ENCODE measurements at regions not wholly inside any gene's neighbourhood (a gene's known extent, or its start where the extent isn't known, plus 50 kb on each side); places are given as distances from the start of the nearest gene placed in this dataset.

DNA sequence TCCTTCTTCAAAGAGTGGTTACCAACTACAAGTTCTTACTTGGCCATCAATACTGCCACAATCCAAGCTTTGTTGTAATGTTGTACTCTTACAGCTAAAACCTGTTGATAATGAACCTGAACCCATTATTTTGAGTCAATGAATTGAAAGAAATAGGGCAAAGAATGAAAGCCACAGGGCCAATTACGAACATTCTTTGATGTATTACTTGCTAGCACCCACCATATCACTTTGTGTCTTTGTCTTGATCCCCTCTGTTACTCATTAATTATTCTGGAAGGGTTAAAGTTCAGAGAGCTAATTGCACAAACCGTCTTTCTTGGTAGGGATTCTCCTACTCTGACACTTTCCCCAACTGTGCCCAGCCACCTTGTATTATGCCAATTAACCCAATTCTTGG lies 53.2 kb upstream of the TFEC start:
- no peak for DNase-seq

DNA sequence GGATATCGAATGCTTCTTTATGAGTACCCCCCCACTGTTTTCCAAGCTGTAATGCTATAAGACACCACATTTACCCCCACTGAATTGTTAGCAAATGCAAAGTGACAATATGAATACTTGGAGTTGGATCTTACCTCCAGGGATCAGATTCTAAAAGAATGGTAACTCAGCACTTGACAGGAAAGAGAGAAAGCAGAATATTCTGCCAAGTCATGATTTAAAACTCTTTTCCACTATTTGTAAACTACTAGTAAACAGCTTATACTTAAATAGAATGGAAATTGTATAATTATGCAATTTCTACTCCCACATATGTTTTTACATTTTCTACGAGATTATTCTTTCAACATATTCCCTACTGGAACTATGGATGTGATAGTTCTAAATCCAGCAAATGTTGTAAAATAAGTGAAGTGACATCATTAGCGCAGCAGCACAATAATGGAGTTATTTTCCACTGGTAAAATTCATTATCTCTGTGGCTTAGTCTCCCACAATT lies 56.0 kb upstream of the TFEC start:
- no peak for DNase-seq

DNA sequence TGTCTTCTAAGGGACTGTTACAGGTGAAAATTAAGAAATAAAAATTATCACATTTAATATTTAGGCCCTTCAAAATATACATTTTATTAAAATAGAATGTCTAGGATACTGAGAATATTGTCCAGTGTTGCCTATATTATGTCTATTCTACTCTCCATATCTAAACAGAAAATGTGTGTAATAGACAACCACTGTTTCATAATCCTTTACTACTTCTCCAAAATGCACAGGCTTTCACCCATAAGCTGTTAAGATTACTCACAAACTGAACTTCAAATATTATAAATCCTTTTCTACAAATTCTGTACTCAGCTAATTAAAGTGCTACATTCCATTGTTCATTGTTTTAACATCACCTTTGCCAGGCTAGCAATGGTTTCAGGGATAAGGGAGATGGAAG lies 56.7 kb upstream of the TFEC start:
- DNase-seq, result no peak

DNA sequence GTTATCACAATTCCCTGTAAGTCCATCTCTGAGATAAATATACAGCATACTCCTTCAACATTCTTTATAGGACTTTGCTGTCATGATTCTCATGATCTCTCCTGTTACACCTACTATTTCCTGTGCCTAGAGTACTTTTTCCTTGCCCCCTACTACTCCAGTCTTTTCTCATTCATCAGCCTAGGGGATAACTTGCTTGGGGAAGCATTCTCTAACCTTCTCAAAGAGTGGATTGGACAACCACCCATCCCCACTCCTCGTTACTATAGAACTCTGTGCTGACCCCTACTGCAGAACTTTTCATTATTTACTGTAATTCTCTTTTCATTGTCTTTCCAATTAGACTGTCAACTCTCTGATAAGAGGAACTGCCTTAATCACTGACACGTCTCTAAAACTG lies 57.4 kb upstream of the TFEC start:
- DNase-seq, result no peak

DNA sequence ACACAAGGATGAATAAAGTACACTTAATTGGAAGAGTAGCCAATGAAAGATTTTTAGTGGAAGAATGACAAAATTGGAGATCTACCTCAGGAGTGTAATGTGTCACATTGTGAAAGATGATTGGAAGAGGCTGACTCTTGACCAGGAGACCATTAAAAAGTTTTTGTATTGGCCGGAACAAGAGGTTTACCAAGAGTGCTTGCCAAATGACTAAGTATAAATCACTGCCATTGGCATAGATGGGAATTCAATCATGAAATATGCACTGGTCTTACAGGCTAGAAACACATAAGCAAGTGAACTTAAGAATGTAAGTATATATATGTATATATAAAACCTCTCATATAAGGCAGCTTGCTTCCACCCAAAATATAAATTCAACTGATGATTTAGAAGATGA lies 58.7 kb upstream of the TFEC start:
- DNase-seq, result no peak

DNA sequence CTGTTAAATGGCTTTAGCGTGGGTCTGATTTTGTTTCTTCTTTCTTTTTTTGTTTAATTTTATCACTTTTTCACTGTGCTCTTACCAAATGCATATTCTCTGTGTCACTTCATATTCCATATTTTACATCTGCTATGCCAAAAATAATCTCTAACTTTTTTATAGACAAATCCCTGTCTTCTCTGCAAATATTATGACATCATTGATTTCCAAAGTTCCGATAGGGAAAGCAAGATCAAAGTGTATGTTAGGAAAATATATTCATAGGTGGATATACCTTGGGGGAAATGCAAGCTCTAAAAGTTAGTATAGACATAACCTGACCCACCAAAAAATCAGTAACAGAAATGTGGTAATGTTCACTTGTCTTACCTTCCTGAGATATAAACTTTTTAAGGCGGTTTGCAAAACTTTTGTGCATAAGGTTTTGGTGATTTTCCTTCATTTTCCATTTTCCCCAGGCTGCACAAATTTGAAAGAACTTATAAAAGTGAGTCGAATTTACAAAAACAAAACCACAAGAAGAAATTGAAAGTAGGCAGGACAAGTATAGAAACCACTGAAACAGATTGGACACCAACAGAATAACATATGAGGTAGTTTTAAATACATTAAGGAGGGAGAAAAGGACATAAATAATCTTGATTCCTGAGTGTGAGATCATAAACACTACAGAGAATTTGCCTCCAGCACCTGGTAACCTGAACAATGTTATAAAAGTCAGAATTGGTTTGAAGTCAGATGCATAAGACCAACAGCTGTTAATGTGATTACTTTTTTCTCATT lies 63.1 kb upstream of the TFEC start:
- DNase-seq, result no peak

DNA sequence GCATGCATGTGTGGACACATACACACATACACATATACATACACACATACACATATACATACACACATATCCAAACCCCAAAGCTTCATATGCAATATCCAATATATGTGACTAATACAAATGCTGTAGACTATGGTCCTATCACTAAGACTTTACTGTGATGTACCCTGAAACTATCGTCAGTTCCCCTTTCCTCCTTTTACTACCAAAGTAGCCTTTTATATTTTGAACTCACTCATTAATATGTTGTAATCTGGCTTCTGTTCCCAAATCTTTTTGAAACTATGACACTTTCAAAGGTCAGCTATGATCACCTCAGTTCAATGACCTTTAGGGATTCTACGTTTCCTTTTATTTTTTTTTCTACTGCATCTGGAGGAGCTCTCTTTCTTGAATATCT lies 64.8 kb upstream of the TFEC start:
- no peak for DNase-seq

DNA sequence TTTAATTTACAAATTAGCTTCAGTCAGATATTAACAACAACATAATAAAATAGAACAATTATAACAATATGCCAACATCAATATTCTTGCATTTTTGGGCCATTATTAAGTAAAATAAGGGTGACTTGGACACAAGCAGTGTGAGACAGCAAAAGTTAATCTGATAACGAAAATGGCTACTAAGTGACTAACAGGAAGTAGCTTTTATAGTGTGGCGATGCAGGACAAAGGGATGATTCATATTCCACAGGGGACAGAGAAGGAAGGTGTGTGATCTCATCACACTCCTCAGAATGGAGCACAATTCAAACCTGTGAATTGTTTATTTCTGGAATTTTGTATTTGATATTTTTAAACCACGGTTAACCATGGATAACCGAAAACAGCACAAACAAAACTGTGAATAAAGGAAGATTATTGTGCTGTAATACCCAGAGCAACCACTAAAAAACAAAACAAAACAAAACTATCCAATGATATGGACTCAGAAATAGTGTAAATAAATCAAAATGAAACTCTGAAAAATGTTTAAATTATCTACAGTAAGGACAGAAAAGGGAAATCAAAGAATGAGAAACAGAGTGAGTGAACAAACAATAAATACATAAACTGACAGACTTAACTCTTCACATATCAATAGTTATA lies 66.9 kb upstream of the TFEC start:
- DNase-seq, result no peak

DNA sequence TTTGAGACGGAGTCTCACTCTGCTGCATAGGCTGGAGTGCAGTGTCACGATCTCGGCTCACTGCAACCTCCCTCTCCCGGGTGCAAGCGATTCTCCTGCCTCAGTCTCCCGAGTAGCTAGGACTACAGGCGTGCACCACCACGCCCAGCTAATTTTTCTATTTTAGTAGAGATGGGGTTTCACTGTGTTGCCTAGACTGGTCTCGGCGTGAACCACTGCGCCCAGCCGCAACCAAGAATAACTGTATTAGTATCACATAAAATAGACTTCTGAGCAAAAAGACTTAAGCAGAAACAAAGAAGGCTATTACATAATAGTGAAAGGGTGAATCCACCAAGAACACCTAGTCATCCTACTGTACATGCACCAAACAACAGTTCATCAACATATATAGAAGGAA lies 67.6 kb upstream of the TFEC start:
- no peak for DNase-seq

DNA sequence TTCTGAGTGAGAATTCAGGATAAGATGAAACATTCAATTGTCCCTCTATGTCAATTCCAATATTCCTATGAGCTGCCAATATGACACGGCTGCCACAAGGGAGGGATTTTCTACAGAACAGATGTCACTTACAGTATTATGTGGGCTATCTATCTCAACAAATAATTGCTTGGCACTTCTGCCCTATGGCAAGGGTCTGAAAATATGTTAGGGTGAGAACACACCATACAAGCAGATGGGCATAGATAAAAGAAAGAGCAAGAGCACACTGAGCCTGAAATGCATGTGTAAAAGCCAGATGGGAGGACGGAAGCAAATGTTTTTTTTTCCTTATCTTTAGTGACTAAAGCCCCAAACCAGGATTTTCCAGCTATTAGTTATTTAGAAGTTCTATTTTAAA lies 70.1 kb upstream of the TFEC start:
- DNase-seq, result no peak

DNA sequence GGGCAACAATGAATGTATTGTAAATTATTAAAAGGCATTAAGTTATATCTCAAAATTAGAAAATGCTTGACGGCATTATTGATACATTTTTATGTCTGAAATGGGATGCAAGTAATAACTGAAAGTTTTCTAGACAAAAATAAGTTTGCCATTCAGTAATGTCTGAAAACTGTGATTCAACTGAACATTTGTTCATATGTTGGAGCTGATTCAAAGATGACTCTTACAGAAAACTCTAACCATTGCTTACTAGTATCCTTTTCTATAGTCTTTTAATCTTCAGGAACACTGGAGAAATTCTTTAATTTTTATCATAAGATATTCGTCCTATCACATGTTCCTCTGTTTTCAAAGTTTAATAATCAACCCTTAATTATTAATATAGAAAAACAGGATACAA lies 71.1 kb upstream of the TFEC start:
- DNase-seq, result no peak

DNA sequence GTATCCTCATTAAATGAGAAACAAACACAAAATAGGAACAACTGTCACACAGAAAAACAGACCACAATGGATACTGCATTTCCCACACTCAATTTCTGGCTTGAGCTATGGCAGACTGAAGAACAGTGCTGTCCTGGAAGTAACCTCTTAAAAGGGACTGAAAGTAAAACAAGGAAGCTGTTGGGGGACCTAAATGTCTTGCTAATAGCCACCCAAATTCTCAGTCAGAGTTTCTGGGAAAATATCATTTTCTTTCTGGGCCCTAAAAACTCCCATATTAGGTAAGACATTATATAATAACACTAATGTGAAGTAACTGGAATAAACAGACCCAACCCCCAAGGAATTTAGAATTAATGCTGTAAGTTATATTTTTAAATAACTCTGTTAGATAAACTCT lies 80.9 kb upstream of the TFEC start:
- no peak for DNase-seq

DNA sequence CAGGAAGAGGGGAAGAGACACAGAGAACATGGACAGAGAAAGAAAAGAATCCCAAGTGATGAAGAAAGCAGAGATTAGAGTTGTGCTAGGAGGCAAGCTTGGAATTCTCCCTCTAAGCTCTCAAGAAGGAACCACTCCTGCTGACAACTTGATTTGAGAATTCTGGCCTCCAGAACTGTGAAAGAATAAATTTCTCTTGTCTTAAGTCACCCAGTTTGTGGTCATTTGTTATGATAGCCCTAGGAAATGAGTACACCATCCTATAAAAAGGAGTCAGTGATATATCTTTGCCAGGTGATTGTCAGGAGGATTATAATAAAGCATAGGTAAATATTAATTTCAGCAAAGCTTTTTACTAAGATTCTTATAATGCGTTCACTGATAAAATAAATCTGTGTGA lies 82.7 kb upstream of the TFEC start:
- no peak for DNase-seq

DNA sequence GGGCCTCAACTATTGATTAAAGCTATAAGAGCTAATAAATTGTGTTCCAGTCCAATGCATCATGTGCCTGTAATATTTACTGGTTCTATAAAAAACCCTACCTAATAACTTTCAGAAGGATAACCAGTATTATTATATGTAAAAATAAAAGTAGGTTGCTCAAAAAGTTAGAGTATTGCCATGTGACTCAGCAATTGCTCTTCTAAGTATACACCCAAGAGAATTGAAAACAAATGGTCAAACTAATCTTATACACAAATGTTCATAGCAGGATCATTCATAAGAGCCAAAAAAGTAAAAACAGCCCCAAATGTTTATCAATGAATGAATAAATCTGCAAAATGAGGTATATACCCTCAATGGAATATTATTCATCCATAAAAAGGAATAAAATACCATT lies 89.5 kb upstream of the TES start:
- no peak for DNase-seq

DNA sequence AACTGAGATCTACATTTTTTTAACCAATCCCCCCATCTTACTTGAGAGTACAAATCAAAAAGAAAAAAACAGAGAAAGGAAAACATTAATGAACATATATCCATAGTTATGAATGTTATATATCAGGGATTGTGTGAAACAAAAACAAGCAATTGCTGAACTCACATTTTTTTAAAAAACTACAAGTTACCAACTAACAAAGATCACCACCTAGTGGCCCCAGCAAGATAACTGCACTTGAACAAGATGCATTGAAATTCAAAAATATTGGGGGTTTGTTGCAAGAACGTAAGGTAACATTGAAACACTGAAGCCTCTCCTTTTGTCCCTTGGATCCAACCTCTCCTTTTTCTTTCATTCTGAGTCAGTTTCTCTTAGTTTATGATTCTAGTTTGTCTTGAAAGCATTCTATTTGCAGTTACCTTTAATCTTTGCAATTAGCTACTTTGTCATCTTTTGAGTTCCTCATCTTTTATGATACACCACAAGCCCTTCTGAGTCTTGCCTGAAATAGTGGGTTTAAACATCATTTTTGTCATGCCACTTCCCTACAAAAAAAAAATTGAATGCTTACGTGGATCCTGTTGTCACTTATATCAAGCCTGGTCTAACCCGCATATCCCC lies 87.3 kb upstream of the TES start:
- no peak for DNase-seq

DNA sequence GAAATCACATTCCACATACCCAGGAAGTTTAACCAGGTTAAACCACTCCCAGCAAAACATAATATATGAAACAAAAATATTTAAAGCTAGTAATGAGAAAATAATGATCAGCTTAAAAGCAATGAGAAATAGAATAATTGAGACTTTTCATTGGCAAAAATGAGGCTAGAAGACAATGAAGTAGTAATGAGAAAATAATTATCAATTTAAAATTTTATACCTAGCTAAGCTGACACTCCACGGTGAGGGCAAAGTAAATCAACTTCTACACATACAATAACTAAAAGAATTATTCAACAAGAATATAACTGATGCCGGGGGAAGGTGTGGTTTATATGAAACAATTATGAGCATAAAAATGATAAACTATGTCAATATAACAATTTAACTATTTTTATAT lies 82.2 kb upstream of the TES start:
- no peak for DNase-seq

DNA sequence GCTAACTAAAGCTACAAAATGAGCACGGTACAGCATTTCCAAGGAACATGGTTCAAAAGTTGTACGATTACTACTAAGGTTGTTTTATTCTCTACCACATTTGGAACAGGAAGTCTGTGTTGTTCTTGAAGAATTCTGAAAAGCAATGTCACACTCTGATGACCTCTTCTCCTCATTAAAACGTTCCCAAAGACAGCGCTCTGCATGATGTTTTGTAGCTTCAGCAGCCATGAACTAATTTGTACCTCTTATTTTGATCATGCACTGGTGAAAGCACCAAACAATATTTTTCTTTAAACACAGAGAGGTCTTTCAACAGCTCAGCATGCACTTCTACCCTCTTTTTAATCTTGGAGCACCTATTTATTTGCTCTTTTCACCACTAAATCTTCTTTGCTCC lies 75.0 kb upstream of the TES start:
- no peak for DNase-seq

DNA sequence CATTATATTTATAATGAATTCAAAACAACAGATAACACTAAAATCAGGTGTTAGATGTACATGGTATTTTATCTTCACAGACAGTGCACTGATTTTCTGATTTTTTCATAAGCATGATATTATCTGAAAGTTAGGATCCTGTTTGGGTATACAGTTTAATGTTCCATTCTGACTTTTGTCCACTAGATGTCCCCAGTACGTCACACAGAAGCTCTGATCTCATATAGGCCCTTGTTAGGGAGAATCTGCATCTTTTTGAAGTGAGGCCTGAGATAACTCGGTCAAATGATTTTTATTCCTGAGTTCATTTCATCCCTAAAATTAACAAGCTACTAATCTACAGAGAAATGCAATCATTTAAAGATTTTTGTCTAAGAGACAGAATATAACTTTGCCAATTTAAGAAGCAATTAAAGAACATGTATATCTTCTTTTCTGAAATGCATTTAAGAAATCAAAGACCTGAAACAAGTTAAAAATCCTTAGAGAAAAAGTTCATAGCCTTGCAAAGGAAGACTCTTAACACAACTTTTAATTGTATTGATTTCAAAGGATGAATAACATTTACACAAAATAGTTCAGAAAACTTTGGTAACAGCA lies 72.0 kb upstream of the TES start:
- DNase-seq, result no peak

DNA sequence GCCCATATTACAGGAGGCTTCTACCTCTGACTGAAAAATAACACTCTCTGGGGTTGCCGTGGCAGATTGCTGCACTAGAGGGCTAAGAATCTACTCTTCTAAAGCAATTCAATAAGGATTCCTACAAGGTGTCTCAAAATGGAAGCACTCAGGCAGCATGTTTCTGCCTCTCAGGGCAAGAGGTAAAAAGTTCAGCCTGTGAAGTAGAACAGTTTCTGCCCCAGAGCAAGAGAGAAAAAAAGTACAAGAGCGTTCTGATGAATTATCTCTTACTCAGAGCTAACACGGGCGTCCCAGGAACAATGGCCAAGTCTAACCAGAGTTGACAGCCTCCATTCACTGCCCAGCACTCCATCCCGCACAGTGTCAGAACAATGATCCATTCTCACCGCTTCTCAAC lies 71.3 kb upstream of the TES start:
- no peak for DNase-seq

DNA sequence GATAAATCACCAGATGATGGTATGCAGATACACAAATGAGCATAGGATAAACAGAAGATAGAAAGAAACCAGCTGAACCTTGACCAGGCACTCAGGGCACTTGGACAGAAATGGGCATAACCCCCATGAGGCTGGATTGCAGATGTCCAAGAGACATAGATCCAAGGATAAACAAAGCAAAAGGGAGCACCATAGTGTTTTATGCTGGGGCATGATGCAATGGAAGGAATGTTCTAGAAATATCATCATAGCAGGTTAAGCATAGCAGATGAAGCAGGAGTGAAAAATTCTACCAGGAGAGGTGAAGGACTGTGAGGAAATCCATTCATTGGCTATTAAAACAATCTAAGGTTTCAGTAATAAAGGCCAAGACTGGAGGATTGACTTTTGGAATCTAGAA lies 70.5 kb upstream of the TES start:
- DNase-seq, result no peak

DNA sequence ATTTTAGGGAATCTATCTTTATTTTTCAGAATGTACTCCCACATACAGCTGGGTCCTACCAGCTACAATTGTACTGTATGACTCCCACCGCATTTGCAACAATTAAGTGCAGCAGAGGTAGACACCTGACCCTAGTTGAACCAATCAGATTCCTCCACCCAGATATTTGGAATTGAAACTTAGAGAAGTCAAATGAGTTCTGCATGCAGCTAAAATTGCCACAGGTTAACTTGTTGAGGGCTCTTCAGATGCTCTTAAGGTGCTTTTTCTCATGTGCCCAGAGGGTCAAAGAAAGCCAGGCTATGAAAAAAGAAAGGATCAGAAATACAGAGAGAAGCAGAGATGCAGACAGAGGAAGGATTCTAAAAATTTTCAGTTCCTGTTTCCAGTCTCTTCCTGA lies 68.0 kb upstream of the TES start:
- DNase-seq, result no peak

DNA sequence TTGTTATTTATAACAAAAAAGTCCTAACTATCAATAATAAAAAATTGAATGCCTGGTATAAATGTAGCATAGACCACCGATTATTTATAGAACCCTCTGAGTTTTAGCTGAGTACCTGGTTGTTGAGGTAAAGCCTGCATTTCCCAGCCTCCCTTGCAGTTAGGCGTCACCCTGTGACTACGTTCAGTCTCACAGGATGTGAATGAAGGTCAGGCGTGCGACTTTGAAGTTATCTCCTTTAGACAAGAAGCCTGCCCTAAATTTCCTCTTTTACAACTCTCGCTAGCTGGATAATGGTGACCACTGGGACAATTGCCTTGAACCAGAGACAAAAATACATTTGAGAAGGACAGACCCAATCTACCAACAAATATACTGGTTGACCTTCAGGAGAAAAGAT lies 67.5 kb upstream of the TES start:
- peak; percentile 6 for DNase-seq

DNA sequence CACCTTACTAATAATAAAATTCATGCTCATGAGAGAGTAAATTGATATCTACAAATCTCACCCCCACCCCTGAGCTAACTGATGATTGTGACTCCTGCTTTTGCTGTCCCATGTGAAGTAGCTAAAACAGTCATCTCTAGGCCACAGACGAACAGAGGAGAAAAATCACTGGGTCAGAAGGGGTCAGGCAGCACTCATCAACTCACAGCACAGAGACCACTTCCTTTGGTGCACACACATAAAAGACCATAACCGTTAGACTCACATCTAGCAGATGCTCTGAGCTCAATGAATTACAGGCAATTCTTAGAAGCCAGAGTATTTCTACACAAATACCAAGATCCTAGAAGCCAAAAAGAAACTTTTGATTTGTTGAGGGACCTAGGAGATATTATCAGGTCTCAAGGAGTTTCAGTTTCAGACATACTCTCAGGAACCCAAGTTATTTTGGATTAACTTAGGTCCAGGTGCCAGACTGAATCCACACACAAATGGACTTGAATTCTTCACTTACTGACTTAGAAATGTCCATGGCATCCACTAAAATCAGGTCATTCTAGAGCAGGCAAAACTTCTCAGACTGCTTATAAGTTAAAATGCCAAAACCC lies 65.0 kb upstream of the TES start:
- no peak for DNase-seq

DNA sequence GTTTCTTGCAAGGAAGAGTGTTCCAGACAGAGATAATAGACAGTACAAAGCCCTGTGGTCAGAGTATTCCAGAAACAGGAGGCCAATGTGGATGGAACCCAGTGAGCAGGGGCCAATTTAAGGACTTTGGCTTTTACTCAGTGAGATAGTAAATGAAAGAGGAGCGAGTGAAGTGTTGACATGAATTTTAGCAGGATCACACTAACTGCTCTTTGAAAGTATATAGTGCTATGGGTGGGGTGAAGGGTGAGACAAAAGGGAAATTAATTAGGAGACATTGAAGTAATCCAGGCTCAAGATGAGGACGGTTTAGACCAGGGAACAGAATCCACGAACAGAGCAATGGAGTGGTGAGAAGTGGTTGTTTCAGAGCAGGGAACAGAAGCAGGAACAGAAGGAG lies 62.2 kb upstream of the TES start:
- no peak for DNase-seq
